ENCODE measurements at regions not wholly inside any gene's neighbourhood (a gene's known extent, or its start where the extent isn't known, plus 50 kb on each side); places are given as distances from the start of the nearest gene placed in this dataset.
"Not testable (repeated sequence)": the region's sequence is repeated elsewhere in the genome, so short reads cannot be mapped to it uniquely, and the experiment has no call there.

DNA sequence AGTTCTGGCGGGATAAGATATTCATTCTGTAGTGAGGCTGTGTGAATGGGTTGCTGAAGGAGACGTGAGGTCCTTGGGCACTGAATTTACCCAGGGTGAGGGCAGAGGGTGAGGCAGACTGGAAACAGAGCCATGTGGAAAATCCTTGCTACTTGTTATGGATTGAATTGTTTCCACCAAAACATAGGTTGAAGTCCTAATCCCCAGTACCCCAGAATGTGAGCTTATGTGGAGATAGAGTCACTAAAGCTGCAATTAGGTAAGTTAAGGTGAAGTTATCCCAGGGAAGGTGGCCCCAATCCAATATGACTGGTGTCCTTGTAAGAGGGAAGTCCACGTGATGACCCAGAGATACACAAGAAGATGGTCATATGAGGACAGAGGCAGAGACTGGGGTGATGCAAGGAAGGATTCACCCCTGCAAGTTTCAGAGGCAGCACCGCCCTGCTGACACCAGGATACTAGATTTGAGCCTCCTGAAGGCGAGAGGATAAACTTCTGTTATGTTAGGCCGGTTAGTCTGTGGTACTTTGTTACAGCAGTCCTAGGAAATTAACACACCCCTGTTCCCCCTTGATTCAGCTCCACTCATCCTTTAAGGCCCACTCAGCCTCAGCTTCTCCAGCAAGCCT is 289.4 kb upstream of the MEX3C start:
- Mint-ChIP-seq H3K27me3 (peaks cover 2% of the 10 kb centered on the region), H3K27ac (no peak overlapping the region), H3K4me3 (no peak overlapping the region), H3K4me1 (no peaks in the 10 kb centered on the region), H3K36me3 (ENCODE audit: low read depth) (no peaks in the 10 kb centered on the region), H3K9me3 (no peaks in the 10 kb centered on the region)
- no peak for ATAC-seq
- DNase-seq: no peak

DNA sequence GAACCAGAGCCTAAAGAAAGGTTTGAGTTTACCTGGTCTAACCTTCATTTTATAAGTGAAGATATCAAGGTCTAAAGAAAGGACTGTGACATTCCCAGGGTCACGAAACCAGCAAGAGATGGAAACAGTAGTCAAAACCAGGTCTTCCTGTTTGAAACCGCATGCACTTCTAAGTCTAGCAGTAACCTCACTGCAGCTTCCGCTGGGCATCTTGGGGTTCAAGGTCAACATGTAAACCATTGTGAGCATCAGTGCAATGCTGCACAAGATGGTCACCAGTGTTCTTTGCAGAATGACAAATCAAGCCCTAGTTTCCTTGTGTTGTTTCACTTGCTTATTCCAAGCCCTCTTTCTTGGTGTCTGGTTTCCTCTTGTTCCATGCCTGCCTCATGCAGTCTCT is 292.9 kb upstream of the MEX3C start:
- ATAC-seq (no peak), DNase-seq (no peak)
- Mint-ChIP-seq H3K9me3 (no peaks in the 10 kb centered on the region), H3K4me1 (no peaks in the 10 kb centered on the region), H3K36me3 (ENCODE audit: low read depth) (no peaks in the 10 kb centered on the region), H3K27me3 (peaks cover 8% of the 10 kb centered on the region), H3K27ac (no peak overlapping the region), H3K4me3 (no peak overlapping the region)

DNA sequence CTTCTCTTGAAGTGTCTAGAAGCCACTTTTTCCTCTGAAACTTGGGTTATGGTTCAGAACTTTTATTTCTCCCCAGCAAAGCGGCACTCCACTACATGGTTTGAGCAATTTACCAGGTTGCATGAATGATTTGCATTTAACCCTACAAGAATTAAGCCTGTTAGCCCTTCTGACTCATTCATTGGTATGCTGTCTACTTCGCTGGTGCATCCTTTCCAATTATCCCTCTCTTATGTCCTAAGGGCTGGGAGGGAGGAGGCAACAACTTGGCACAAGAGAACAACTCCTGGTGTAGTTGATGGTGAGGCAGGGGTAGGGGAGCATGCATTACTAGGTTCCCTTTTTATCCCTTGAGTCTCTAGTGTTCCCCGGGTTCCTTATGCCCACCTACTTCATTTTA is 293.4 kb upstream of the MEX3C start:
- Mint-ChIP-seq H3K27ac (no peak overlapping the region), H3K4me3 (no peak overlapping the region), H3K27me3 (peaks cover 8% of the 10 kb centered on the region), H3K4me1 (no peaks in the 10 kb centered on the region), H3K9me3 (no peaks in the 10 kb centered on the region), H3K36me3 (ENCODE audit: low read depth) (no peaks in the 10 kb centered on the region)
- DNase-seq: no peak
- no peak for ATAC-seq

DNA sequence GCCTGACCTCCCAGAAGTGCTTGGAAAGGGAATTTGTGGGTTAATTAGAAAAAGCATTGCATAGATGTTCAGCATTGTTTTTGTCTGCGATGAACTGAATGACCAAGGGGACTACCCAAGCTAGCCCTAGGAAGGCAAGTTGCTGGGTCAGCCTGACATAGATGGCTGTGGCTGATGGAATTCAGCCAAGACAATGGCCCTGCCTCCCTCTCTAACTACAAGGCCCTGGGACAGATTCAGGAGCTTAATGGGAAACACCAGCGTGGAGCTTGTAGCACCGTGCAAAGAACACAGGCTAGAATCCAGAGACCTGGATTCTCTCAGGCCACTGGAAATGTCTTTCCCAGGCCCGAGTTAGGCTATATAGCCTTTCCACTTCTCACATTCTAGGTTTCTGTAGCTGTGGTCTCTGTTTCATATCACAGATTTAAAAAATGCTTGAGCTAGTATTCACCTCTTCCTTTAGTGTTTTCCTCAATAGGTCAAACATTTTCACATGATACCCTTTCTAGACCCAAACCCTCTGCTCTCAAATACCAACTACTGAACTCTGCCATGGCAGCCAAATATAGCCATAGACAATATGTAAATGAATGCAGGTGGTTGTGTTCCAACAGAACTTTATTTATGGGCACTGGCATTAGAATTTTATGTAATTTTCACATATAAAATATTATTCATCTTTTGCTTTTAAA is 294.3 kb upstream of the MEX3C start:
- no peak overlapping the region for H3K27ac Mint-ChIP-seq
- peaks cover 8% of the 10 kb centered on the region for H3K27me3 Mint-ChIP-seq
- H3K4me1 Mint-ChIP-seq: no peaks in the 10 kb centered on the region
- no peaks in the 10 kb centered on the region for H3K36me3 Mint-ChIP-seq (ENCODE audit: low read depth)
- DNase-seq: no peak
- H3K4me3 Mint-ChIP-seq: no peak overlapping the region
- no peak for ATAC-seq
- H3K9me3 Mint-ChIP-seq: no peaks in the 10 kb centered on the region

DNA sequence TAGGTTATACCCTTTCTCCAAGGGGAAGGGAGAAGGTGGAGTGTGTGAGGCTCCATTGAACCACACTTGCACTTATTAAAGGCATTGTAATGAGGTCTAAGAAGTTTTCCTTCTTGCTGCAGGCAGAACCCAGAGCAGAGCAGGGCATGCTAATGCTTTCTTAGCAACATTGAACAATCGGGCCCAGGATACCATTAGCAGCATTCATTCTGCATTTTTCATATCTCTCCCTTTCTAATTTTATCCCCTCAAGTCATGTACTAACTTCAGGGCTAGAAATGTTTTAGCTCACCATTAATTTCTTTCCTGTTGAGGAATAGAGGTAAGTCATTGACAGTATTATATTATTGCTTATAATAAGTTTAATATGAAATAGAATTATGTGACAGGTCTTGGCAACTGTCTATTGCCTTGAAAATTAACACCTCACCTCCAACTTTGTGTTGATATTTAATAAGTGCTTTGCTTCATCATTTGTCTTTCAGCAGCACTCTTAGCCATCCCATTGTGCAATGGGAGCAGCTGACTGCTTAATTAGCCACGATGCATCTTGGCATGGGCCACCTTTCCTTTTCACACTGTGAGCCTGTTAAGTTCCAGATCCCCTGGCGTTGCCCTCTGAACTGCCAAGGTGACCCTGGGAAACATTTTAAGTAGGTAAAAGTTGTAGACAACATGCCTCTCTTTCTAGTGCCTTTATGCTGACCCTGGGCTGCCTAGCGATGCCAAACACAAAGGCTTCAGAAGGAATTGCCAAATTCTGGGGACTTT is 300.8 kb upstream of the MEX3C start:
- Mint-ChIP-seq H3K27ac (no peak overlapping the region), H3K27me3 (peaks cover 6% of the 10 kb centered on the region), H3K4me1 (no peaks in the 10 kb centered on the region), H3K4me3 (no peak overlapping the region), H3K36me3 (ENCODE audit: low read depth) (no peaks in the 10 kb centered on the region), H3K9me3 (no peaks in the 10 kb centered on the region)
- DNase-seq (no peak), ATAC-seq (no peak)

DNA sequence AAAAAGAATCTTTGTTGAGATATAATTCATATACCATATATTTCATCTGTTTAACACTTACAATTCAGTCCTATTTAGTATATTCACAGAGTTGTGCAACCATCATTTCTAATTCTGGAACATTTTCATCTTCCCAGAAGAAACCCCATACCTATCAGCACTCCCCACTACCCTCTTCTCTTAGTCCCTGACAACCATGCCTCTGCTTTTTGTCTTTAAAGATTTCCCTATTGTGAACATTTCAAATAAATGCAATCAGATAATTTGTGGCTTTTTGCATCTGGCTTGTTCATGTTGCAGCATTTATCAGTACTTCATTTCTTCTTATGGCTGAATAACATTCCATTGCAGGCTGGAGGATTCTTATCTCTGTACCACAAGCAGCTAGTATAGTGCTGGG is 305.9 kb upstream of the MEX3C start:
- Mint-ChIP-seq H3K36me3 (ENCODE audit: low read depth) (no peaks in the 10 kb centered on the region), H3K9me3 (peaks cover 7% of the 10 kb centered on the region), H3K27ac (no peak overlapping the region), H3K27me3 (no peaks in the 10 kb centered on the region), H3K4me1 (no peaks in the 10 kb centered on the region), H3K4me3 (no peak overlapping the region)
- no peak for ATAC-seq
- no peak for DNase-seq

DNA sequence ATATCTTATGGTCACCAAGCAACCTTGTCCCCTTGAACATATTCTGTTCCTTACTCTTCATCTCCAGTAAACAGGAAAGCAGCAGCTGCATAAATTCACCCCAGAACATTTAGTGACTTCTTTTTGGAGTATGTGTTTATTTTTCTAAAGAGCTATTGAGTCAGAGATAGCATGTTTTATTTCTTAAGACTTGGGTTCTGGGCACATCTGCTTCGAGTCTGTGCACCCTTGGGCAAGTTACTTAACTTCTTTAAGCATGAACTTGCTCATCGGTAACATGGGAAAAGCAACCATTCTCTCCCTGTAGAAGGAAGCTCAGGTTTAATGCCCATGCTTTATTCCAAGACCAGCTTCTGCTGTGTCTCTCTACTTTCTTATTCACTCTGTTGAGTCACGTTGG is 309.3 kb upstream of the MEX3C start:
- Mint-ChIP-seq H3K4me3 (no peak overlapping the region), H3K27ac (no peak overlapping the region), H3K36me3 (ENCODE audit: low read depth) (no peaks in the 10 kb centered on the region), H3K27me3 (no peaks in the 10 kb centered on the region), H3K9me3 (peaks cover 20% of the 10 kb centered on the region), H3K4me1 (no peaks in the 10 kb centered on the region)
- no peak for ATAC-seq
- no peak for DNase-seq

DNA sequence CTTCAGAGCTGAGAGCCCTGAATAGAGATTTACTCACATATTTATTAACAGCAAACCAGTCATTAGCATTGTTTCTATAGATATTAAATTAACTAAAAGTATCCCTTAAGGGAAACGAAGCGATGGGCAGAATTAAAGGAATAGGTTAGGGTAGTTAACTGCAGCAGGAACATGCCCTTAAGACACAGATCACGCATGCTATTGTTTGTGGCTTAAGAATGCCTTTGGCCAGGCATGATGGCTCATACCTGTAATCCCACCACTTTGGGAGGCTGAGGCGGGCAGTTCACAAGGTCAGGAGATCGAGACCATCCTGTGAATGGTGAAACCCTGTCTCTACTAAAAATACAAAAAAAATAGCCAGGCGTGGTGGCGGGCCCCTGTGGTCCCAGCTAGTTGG is 310.9 kb upstream of the MEX3C start:
- H3K36me3 Mint-ChIP-seq (ENCODE audit: low read depth); ATAC-seq: not testable (repeated sequence)

DNA sequence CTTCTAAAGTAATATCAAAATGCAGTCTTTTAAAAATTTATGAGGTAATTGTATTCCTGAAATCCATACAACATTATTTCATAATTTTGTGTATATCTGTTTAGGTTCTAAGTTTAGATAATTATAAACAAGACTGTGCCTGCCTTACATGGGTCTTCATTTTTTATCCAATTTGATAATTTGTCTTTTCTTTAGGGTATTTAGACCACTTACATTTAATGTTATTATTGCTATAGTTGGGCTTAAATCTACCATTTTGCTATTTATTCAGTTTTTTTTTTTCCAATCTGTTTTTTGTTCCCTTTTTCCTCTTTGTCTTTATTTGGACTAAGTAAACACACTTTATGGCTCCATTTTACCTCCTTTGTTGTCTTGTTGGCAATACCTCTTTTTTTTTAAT is 312.5 kb upstream of the MEX3C start:
- Mint-ChIP-seq H3K9me3 (peaks cover 20% of the 10 kb centered on the region), H3K4me3 (no peak overlapping the region), H3K36me3 (ENCODE audit: low read depth) (no peaks in the 10 kb centered on the region), H3K4me1 (no peaks in the 10 kb centered on the region), H3K27me3 (no peaks in the 10 kb centered on the region), H3K27ac (no peak overlapping the region)
- DNase-seq: no peak
- no peak for ATAC-seq

More for the DNA sequence above, 310.9 kb upstream of the MEX3C start:
- DNase-seq, H3K4me1 Mint-ChIP-seq, H3K27ac Mint-ChIP-seq, H3K27me3 Mint-ChIP-seq, H3K4me3 Mint-ChIP-seq: not testable (repeated sequence)
- H3K9me3 Mint-ChIP-seq: peaks cover 20% of the 10 kb centered on the region

DNA sequence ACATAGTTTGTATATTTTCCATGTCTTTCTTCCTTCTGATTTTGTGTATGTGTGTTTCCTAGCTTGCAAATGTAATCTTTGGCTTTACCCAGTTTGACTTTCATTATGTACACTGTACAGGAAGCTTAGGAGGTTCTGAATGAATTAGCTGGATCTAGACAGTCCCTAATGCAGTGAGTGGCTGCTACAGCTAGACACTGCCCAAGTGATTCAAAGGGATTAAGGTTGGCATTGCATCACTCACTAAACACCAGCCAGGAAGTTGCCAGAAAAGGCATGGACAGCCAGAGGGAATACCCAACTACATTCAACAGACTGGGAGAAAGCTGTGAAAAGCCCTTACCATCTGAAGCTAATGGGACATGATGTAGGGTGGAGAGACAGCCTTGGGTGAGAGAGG is 316.0 kb upstream of the MEX3C start:
- Mint-ChIP-seq H3K4me1 (no peaks in the 10 kb centered on the region), H3K36me3 (ENCODE audit: low read depth) (no peaks in the 10 kb centered on the region), H3K9me3 (peaks cover 13% of the 10 kb centered on the region), H3K27ac (no peak overlapping the region), H3K4me3 (no peak overlapping the region), H3K27me3 (no peaks in the 10 kb centered on the region)
- ATAC-seq (no peak), DNase-seq (no peak)

DNA sequence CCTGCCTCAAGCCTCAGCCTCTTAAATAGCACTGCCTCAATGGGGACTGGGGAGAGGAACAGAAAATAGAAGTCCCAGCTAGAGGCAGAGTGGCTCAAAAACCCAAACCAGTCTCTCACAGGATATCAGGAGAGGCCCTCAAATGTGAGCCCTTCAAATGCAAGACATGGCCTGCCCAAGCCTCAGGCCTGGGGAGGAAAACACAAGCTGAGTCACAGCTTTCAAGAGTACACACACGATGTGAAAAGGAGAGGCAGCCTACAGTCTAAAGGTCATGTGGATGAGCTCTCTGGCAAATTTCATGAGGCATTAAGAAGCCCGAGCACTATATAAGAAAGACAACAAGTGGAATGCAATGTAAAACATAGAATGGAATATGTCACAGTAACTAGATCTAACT is 316.6 kb upstream of the MEX3C start:
- no peaks in the 10 kb centered on the region for H3K4me1 Mint-ChIP-seq
- DNase-seq (no peak), ATAC-seq (no peak)
- H3K36me3 Mint-ChIP-seq (ENCODE audit: low read depth): no peaks in the 10 kb centered on the region
- H3K4me3 Mint-ChIP-seq: no peak overlapping the region
- no peak overlapping the region for H3K27ac Mint-ChIP-seq
- H3K9me3 Mint-ChIP-seq: peaks cover 10% of the 10 kb centered on the region
- no peaks in the 10 kb centered on the region for H3K27me3 Mint-ChIP-seq

DNA sequence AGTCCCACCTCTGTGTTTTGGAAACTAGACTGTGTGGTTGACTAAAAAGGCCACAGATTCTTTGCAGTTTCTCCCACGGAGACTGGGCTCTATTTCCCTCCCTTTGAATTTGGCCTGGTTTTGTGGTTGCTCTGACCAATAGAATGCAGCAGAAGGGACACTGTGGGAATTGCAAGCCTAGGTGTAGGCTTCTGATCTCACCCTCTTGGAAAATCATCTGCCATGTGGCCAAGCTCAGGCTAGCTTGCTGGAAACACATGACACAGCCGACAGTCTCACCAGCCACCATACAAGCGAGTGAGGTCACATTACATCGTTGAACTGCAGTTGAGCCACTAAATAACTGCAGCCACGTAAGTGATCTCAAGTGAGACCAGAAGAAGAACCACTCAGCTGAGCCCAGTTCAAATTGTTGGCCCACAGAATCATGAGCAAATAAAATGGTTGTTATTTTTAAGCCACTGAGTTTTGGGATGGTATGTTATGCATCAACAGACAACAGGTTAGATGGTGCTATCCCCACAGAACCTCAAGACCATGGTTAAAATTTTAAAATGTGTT is 319.1 kb upstream of the MEX3C start:
- no peaks in the 10 kb centered on the region for H3K9me3 Mint-ChIP-seq
- DNase-seq (no peak), ATAC-seq (no peak)
- no peaks in the 10 kb centered on the region for H3K36me3 Mint-ChIP-seq (ENCODE audit: low read depth)
- H3K4me1 Mint-ChIP-seq: no peaks in the 10 kb centered on the region
- no peak overlapping the region for H3K27ac Mint-ChIP-seq
- no peak overlapping the region for H3K4me3 Mint-ChIP-seq
- H3K27me3 Mint-ChIP-seq: no peaks in the 10 kb centered on the region

DNA sequence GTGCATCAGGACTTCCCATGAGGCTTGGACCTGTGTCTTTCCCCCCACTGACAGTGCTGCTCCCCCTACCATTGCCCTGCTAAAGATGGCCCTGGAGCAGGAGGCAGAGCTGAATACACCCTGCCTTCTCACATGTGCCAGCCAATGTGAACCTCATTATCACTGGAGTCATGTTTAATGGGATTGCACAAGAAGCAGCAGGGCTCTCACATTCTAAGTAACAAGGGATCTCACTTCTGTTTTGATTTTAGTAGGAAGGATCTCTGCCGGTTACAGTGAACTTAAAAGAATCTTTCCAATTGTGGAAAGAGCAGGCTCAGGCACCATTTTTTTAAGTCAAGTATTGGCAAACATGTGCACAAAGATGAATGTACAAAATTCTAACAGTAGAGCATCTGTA is 322.1 kb upstream of the MEX3C start:
- ATAC-seq (no peak), DNase-seq (no peak)
- no peak overlapping the region for H3K4me3 Mint-ChIP-seq
- H3K27ac Mint-ChIP-seq: no peak overlapping the region
- H3K27me3 Mint-ChIP-seq: no peaks in the 10 kb centered on the region
- no peaks in the 10 kb centered on the region for H3K36me3 Mint-ChIP-seq (ENCODE audit: low read depth)
- H3K4me1 Mint-ChIP-seq: no peaks in the 10 kb centered on the region
- H3K9me3 Mint-ChIP-seq: no peaks in the 10 kb centered on the region

DNA sequence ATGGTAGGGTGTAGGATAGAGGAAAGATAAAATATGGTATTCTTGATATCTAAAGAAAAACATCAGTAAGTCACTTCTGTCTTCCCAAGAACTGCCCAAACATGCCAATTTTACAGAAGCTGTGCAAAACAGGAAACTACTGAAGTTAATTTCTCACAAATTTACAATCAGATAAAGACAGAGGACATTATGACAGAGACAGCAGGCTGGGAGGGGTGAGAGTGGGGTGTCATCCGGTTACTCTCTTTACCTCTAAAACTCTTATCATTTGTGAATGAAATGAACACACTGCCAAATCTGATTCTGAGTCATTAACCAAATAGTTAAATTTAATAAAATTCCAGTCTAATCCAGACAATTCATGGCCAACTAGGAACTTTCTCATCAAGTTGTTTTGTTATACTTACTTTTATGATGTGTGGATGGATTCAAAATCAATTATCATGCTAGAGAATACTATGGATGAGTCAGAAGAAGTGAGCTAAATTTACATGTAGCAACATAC is 323.2 kb upstream of the MEX3C start:
- Mint-ChIP-seq H3K27ac (no peak overlapping the region), H3K4me1 (no peaks in the 10 kb centered on the region), H3K27me3 (no peaks in the 10 kb centered on the region), H3K4me3 (no peak overlapping the region), H3K9me3 (no peaks in the 10 kb centered on the region), H3K36me3 (ENCODE audit: low read depth) (no peaks in the 10 kb centered on the region)
- ATAC-seq (no peak), DNase-seq (no peak)

DNA sequence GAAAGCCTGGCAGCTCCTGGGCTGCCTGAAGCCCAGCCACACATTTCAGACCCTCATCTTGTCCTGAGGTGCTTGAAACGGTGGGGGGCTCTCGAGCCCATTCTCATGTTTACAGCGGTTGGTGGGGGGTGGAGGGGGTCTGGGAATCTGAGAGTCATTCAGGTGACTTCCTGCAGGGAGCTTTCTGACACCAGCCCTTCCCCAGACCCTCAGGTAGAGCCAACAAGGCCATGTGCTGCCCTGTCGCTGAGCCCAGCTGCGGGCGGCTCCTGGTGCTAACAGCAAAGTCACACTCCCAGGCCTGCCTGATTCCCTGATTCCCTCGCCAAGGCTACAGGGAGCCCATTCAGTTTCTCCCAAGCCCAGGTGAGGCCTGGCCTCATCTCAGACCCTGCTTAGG is 324.9 kb upstream of the MEX3C start:
- Mint-ChIP-seq H3K27ac (no peak overlapping the region), H3K9me3 (no peaks in the 10 kb centered on the region), H3K4me1 (no peaks in the 10 kb centered on the region), H3K4me3 (no peak overlapping the region), H3K27me3 (no peaks in the 10 kb centered on the region), H3K36me3 (ENCODE audit: low read depth) (no peaks in the 10 kb centered on the region)
- DNase-seq: no peak
- ATAC-seq: no peak

Measured in activated naive CD8-positive, alpha-beta T cell treated with anti-CD3 and anti-CD28 coated beads, Interleukin-2, amount 50 U/mL, for 24 hours (primary cell).